DND-41 (cell line): ENCODE measurements at regions not wholly inside any gene's neighbourhood (a gene's known extent, or its start where the extent isn't known, plus 50 kb on each side); places are given as distances from the start of the nearest gene placed in this dataset.

Experiments
- CTCF ChIP-seq: IDR thresholded peaks from 2 replicates; pipeline ENCODE4 v1.5.1; 2012; ENCODE audit warnings: borderline replicate concordance, low read length, moderate library complexity, mild to moderate bottlenecking; ENCODE audit not compliant: poor library complexity, severe bottlenecking; ENCODE audit errors: extremely low read depth
- EZH2 ChIP-seq: IDR thresholded peaks from 3 replicates; pipeline ENCODE4 v1.6.1; 2012; ENCODE audit warnings: borderline replicate concordance, low read depth, mild to moderate bottlenecking, moderate library complexity, low read length, inconsistent platforms; ENCODE audit not compliant: severe bottlenecking

GRCh38 chr2:222017252-222017850 lies 281.4 kb downstream of the PAX3 start:
- TF ChIP-seq EZH2 = no peak
- TF ChIP-seq CTCF = no peak
